Liver (tissue), 8 donors: ENCODE measurements at regions not wholly inside any gene's neighbourhood (a gene's known extent, or its start where the extent isn't known, plus 50 kb on each side); places are given as distances from the start of the nearest gene placed in this dataset.

Source experiments
- DNase-seq: peaks from one replicate; pipeline ENCODE4 v3.0.0-alpha.2; 2017; ENCODE audit warnings: low spot score
- H3K27ac ChIP-seq, 2 donors: one replicate each; pipeline ENCODE4 v1.7.0; 2013; ENCODE audit warnings: inconsistent platforms in 2 of 2, low read length in 2 of 2, control low read depth in 1 of 2, low read depth in 1 of 2, mild to moderate bottlenecking in 1 of 2
- H3K27me3 ChIP-seq, 4 donors: one replicate each; pipeline versions ENCODE4 v1.6.1 to v1.7.0; 2013; ENCODE audit warnings: low read length in 3 of 4, inconsistent platforms in 1 of 4, mild to moderate bottlenecking in 1 of 4, moderate library complexity in 1 of 4; ENCODE audit not compliant: control insufficient read depth in 4 of 4, insufficient read depth in 4 of 4
- H3K36me3 ChIP-seq, 4 donors: one replicate each; pipeline versions ENCODE4 v1.6.1 to v1.7.0; 2013; ENCODE audit warnings: low read length in 3 of 4, mild to moderate bottlenecking in 3 of 4, low read depth in 1 of 4, moderate library complexity in 1 of 4; ENCODE audit not compliant: control insufficient read depth in 4 of 4, insufficient read depth in 3 of 4
- H3K4me1 ChIP-seq, 4 donors: one replicate each; pipeline versions ENCODE4 v1.6.1 to v1.7.0; 2013; ENCODE audit warnings: low read length in 3 of 4, mild to moderate bottlenecking in 3 of 4, moderate library complexity in 1 of 4; ENCODE audit not compliant: control insufficient read depth in 4 of 4, insufficient read depth in 4 of 4
- H3K4me3 ChIP-seq, 3 donors: one replicate each; pipeline versions ENCODE4 v1.6.1 to v1.7.0; 2013; ENCODE audit warnings: low read length in 3 of 3, control low read depth in 1 of 3, low read depth in 1 of 3, mild to moderate bottlenecking in 1 of 3
- H3K9ac ChIP-seq, 2 donors: one replicate each; pipeline ENCODE4 v1.7.0; 2013; ENCODE audit warnings: low read length in 2 of 2, mild to moderate bottlenecking in 2 of 2, moderate library complexity in 2 of 2, control low read depth in 1 of 2, low read depth in 1 of 2
- H3K9me3 ChIP-seq, 4 donors: one replicate each; pipeline versions ENCODE4 v1.6.1 to v1.7.0; 2013; ENCODE audit warnings: low read length in 3 of 4; ENCODE audit not compliant: control insufficient read depth in 4 of 4
- ATF3 ChIP-seq: IDR thresholded peaks from 2 replicates; pipeline ENCODE4 v1.6.1; 2016; ENCODE audit warnings: antibody characterized with exemption
- CTCF ChIP-seq: fragments of 150-350 bp; IDR thresholded peaks from 2 replicates; pipeline ENCODE4 v1.5.1; 2017; ENCODE audit warnings: improper control_type of control experiment, low read depth, low read length; ENCODE audit not compliant: missing input control
- EGR1 ChIP-seq, 2 donors: IDR thresholded peaks; 2 replicates each; pipeline ENCODE4 v1.6.1; 2016 to 2018; ENCODE audit warnings: antibody characterized with exemption in 2 of 2, low read depth in 2 of 2
- FOXA1 ChIP-seq: IDR thresholded peaks from 2 replicates; pipeline ENCODE4 v1.6.1; 2016; ENCODE audit warnings: antibody characterized with exemption
- FOXA2 ChIP-seq: IDR thresholded peaks from 2 replicates; pipeline ENCODE4 v1.6.1; 2016; ENCODE audit warnings: antibody characterized with exemption
- GABPA ChIP-seq, 2 donors: IDR thresholded peaks in 1 of 2; conservative IDR thresholded peaks in 1 of 2; 2 replicates each; pipeline ENCODE4 v1.6.1; 2016; ENCODE audit warnings: antibody characterized with exemption in 2 of 2, mild to moderate bottlenecking in 1 of 2, moderate library complexity in 1 of 2
- HNF4A ChIP-seq, 2 donors: conservative IDR thresholded peaks; 2 replicates each; pipeline ENCODE4 v1.6.1; 2016; ENCODE audit warnings: antibody characterized with exemption in 2 of 2, mild to moderate bottlenecking in 2 of 2
- HNF4G ChIP-seq: IDR thresholded peaks from 2 replicates; pipeline ENCODE4 v1.6.1; 2016; ENCODE audit warnings: antibody characterized with exemption
- JUND ChIP-seq, 2 donors: IDR thresholded peaks; 2 replicates each; pipeline ENCODE4 v1.6.1; 2016; ENCODE audit warnings: antibody characterized with exemption in 2 of 2
- MAX ChIP-seq: IDR thresholded peaks from 2 replicates; pipeline ENCODE4 v1.6.1; 2016; ENCODE audit warnings: antibody characterized with exemption
- REST ChIP-seq: IDR thresholded peaks from 2 replicates; pipeline ENCODE4 v1.6.1; 2016; ENCODE audit warnings: antibody characterized with exemption, mild to moderate bottlenecking
- RXRA ChIP-seq, 2 donors: IDR thresholded peaks; 2 replicates each; pipeline ENCODE4 v1.6.1; 2017 to 2018; ENCODE audit warnings: antibody characterized with exemption in 2 of 2, mild to moderate bottlenecking in 1 of 2
- SP1 ChIP-seq: IDR thresholded peaks from 2 replicates; pipeline ENCODE4 v1.6.1; 2018; ENCODE audit warnings: antibody characterized with exemption, mild to moderate bottlenecking
- YY1 ChIP-seq: IDR thresholded peaks from 2 replicates; pipeline ENCODE4 v1.6.1; 2016; ENCODE audit warnings: antibody characterized with exemption, mild to moderate bottlenecking
- ZBTB33 ChIP-seq: IDR thresholded peaks from 2 replicates; pipeline ENCODE4 v1.6.1; 2016; ENCODE audit warnings: antibody characterized with exemption
- WGBS: extraction: QIAGEN DNeasy Blood & Tissue Kit; methylation state at CpG from one replicate; pipeline ENCODE4 v1.1.7; 2013; 5-methylcytosine and 5-hydroxymethylcytosine counted together
- donor health status: healthy.
- donor health status: healthy.
- donor health status: healthy.
- donor health status: healthy.
- donor health status: healthy.

GRCh38 chr2:224325941-224326340, 76.0 kb downstream of the FAM124B start:
- no peak for DNase-seq
- WGBS = 75% methylated on average over 1 of the region's 1 CpG
- TF ChIP-seq CTCF (no peak), FOXA2 (no peak), MAX (no peak), RXRA (IDR thresholded peaks at IDR 0.05) (no peak), GABPA (IDR thresholded peaks at IDR 0.05 in 1 of 2, conservative IDR thresholded peaks at IDR 0.05 in 1 of 2) (no peak), JUND (IDR thresholded peaks at IDR 0.05) (no peak), REST (no peak), HNF4A (conservative IDR thresholded peaks at IDR 0.05) (no peak), HNF4G (no peak), EGR1 (IDR thresholded peaks at IDR 0.05; ENCODE audit: low read depth in 2 of 2) (no peak), ATF3 (no peak), ZBTB33 (no peak), YY1 (no peak), SP1 (no peak)
- H3K27me3 ChIP-seq = no peaks in the 10 kb centered on the region
- no peaks in the 10 kb centered on the region for H3K4me1 ChIP-seq
- no peaks in the 10 kb centered on the region for H3K9me3 ChIP-seq
- H3K4me3 ChIP-seq = no peak overlapping the region
- H3K27ac ChIP-seq = no peak overlapping the region
- H3K36me3 ChIP-seq = no peaks in the 10 kb centered on the region
- no peak overlapping the region for H3K9ac ChIP-seq

- 73% methylated on average over 5 of the region's 5 CpGs for whole genome bisulfite sequencing
- TF ChIP-seq GABPA (IDR thresholded peaks at IDR 0.05 in 1 of 2, conservative IDR thresholded peaks at IDR 0.05 in 1 of 2) (no peak), ATF3 (no peak), MAX (no peak), RXRA (IDR thresholded peaks at IDR 0.05) (no peak), CTCF (no peak), EGR1 (IDR thresholded peaks at IDR 0.05; ENCODE audit: low read depth in 2 of 2) (no peak), YY1 (no peak), FOXA1 (no peak)
Observed at GRCh38 chr2:224324604-224325003, 77.3 kb downstream of the FAM124B start.

More at GRCh38 chr2:224324604-224325003, 77.3 kb downstream of the FAM124B start:
- no peak overlapping the region for H3K4me3 ChIP-seq
- no peak overlapping the region for H3K27ac ChIP-seq
- H3K9me3 ChIP-seq = no peaks in the 10 kb centered on the region
- DNase-seq = no peak
- H3K4me1 ChIP-seq = no peaks in the 10 kb centered on the region
- no peaks in the 10 kb centered on the region for H3K36me3 ChIP-seq
- H3K27me3 ChIP-seq = no peaks in the 10 kb centered on the region
- no peak overlapping the region for H3K9ac ChIP-seq
